ENCODE measurements at regions not wholly inside any gene's neighbourhood (a gene's known extent, or its start where the extent isn't known, plus 50 kb on each side); places are given as distances from the start of the nearest gene placed in this dataset.

DNA sequence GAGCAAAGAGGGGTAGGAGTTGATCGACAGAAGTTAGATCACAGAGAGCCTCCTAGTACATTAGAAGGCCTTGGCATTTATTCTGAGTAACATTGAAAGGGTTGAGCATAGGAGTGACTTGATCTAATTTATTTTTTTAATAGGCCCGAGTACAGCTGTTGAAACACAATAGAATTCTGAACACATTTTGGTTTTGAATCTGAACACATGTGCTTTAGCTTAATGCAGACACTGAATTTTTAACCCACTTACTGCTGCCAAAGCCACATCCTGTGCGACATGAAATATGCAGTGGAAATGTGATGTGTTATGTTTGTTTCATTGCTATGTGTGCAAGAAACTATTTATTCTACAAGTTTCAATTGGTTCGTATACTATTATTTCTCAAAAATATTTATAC, 1505.9 kb downstream of the PCDH9 start:
- ATAC-seq (ENCODE audit: insufficient number of reproducible peaks, low FRiP score, low read depth) (no peak), DNase-seq (ENCODE audit: low spot score) (no peak)
- no peaks in the 10 kb centered on the region for H3K27me3 ChIP-seq (replicated peaks; ENCODE audit: insufficient read depth)
- no peak overlapping the region for H3K27ac ChIP-seq
- H3K9me3 ChIP-seq = no peaks in the 10 kb centered on the region
- no peaks in the 10 kb centered on the region for H3K36me3 ChIP-seq
- TF ChIP-seq, protein P1, sequence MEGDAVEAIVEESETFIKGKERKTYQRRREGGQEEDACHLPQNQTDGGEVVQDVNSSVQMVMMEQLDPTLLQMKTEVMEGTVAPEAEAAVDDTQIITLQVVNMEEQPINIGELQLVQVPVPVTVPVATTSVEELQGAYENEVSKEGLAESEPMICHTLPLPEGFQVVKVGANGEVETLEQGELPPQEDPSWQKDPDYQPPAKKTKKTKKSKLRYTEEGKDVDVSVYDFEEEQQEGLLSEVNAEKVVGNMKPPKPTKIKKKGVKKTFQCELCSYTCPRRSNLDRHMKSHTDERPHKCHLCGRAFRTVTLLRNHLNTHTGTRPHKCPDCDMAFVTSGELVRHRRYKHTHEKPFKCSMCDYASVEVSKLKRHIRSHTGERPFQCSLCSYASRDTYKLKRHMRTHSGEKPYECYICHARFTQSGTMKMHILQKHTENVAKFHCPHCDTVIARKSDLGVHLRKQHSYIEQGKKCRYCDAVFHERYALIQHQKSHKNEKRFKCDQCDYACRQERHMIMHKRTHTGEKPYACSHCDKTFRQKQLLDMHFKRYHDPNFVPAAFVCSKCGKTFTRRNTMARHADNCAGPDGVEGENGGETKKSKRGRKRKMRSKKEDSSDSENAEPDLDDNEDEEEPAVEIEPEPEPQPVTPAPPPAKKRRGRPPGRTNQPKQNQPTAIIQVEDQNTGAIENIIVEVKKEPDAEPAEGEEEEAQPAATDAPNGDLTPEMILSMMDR (IDR thresholded peaks at IDR 0.05) = no peak
- H3K4me1 ChIP-seq (ENCODE audit: control insufficient read depth in 1 of 2, low read depth in 2 of 2) = no peaks in the 10 kb centered on the region
- no peak overlapping the region for H3K4me3 ChIP-seq

DNA sequence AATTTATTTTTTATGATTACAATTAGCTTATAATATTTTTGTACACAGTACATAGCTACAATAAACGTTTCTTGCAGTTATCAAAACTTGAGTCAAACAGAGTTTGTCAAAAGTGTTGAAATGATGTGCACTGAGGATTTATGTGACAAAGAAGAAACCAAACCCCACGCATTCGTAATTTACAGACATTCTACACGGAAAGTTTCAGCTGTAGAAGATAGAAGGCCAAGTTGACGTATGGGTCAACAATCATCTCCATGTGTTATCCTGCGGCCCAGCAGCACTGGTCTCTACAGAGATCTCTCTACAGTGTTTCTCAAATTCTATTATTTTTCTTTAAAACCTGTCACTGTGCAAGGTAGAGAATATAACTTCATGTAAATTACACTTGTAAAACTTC, 1507.6 kb downstream of the PCDH9 start:
- no peak overlapping the region for H3K4me3 ChIP-seq
- TF ChIP-seq, protein P1 (IDR thresholded peaks at IDR 0.05) = no peak
- no peak overlapping the region for H3K27ac ChIP-seq
- no peaks in the 10 kb centered on the region for H3K27me3 ChIP-seq (replicated peaks; ENCODE audit: insufficient read depth)
- no peaks in the 10 kb centered on the region for H3K9me3 ChIP-seq
- no peaks in the 10 kb centered on the region for H3K36me3 ChIP-seq
- H3K4me1 ChIP-seq (ENCODE audit: control insufficient read depth in 1 of 2, low read depth in 2 of 2) = no peaks in the 10 kb centered on the region
- DNase-seq (ENCODE audit: low spot score) (no peak), ATAC-seq (ENCODE audit: insufficient number of reproducible peaks, low FRiP score, low read depth) (no peak)

DNA sequence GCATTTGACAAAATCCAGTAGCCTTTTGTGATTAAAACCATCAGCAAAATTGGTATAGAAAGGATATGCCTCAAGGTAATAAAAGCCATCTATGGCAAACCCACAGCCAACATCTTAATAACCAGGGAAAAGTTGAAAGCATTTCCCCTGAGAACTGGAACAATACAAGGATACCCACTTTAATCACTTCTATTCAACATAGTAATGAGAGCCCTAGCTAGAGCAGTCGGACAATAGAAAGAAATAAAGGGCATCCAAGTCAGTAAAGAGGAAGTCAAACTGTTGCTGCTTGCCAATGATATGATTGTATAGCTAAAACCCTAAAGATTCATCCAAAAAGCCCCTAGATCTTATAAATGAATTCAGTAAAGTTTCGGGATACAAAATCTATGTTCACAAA, 1510.3 kb downstream of the PCDH9 start:
- Histone ChIP-seq H3K4me3 (no peak overlapping the region), H3K4me1 (ENCODE audit: control insufficient read depth in 1 of 2, low read depth in 2 of 2) (no peaks in the 10 kb centered on the region), H3K27ac (no peak overlapping the region), H3K27me3 (replicated peaks; ENCODE audit: insufficient read depth) (no peaks in the 10 kb centered on the region), H3K36me3 (no peaks in the 10 kb centered on the region), H3K9me3 (no peaks in the 10 kb centered on the region)
- no peak for ATAC-seq (ENCODE audit: insufficient number of reproducible peaks, low FRiP score, low read depth)
- TF ChIP-seq, protein P1 (IDR thresholded peaks at IDR 0.05) = no peak
- no peak for DNase-seq (ENCODE audit: low spot score)

DNA sequence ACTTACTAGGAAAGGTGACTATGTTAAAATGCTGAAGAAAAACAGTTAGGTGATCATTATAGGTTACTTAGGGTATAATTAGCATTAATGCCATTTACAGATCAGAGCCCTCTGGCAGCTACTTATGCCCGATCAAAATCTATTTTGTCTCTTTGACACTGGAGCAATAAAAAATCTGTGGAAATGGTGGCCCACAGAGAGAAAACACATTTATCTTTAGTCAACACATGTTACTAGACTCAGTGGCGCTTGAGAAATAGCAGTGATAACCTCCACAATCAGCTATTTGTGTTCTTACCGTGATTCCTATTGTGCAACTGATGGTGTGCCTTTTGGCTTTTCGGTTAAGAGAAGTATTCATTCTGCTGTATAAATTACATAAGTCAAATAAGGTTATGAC, 1519.6 kb downstream of the PCDH9 start:
- ATAC-seq (ENCODE audit: insufficient number of reproducible peaks, low FRiP score, low read depth) (no peak), DNase-seq (ENCODE audit: low spot score) (no peak)
- H3K4me1 ChIP-seq (ENCODE audit: control insufficient read depth in 1 of 2, low read depth in 2 of 2) = no peaks in the 10 kb centered on the region
- no peaks in the 10 kb centered on the region for H3K36me3 ChIP-seq
- no peak overlapping the region for H3K27ac ChIP-seq
- H3K27me3 ChIP-seq (replicated peaks; ENCODE audit: insufficient read depth) = no peaks in the 10 kb centered on the region
- TF ChIP-seq, protein P1 (IDR thresholded peaks at IDR 0.05) = no peak
- no peaks in the 10 kb centered on the region for H3K9me3 ChIP-seq
- no peak overlapping the region for H3K4me3 ChIP-seq

DNA sequence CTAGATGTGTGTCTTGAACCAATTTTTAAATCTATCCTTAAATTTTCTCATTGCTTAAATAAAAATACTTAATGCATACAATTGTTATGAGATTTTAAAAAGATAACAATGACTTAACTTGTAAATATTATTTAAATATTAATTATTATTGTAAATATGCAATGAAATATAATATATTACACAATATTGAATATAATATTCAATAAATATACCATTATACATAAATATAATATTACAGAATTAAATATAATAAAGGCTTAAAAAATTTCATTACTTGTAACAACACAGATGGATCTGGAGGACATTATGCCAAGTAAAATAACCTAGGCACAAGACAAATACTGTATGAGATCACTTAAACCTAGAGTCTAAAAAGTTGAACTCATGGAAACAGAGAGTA, 1532.3 kb downstream of the PCDH9 start:
- Histone ChIP-seq H3K27me3 (replicated peaks; ENCODE audit: insufficient read depth) (no peaks in the 10 kb centered on the region), H3K4me1 (ENCODE audit: control insufficient read depth in 1 of 2, low read depth in 2 of 2) (no peaks in the 10 kb centered on the region), H3K36me3 (no peaks in the 10 kb centered on the region), H3K4me3 (no peak overlapping the region), H3K9me3 (no peaks in the 10 kb centered on the region), H3K27ac (no peak overlapping the region)
- TF ChIP-seq, protein P1 (IDR thresholded peaks at IDR 0.05) = no peak
- DNase-seq (ENCODE audit: low spot score) (no peak), ATAC-seq (ENCODE audit: insufficient number of reproducible peaks, low FRiP score, low read depth) (no peak)
